IMR-90 (cell line): ENCODE measurements at regions not wholly inside any gene's neighbourhood (a gene's known extent, or its start where the extent isn't known, plus 50 kb on each side); places are given as distances from the start of the nearest gene placed in this dataset.

Experiments used
- CEBPB ChIP-seq: IDR thresholded peaks from 2 replicates; pipeline ENCODE4 v1.6.1; 2012; ENCODE audit warnings: low read depth, low read length, improper control_type of control experiment
- CTCF ChIP-seq: conservative IDR thresholded peaks from 2 replicates; pipeline ENCODE4 v1.5.1; 2012; ENCODE audit warnings: mild to moderate bottlenecking, low read depth, low read length, improper control_type of control experiment
- MAZ ChIP-seq: IDR thresholded peaks from 2 replicates; pipeline ENCODE4 v1.6.1; 2012; ENCODE audit warnings: low read depth, mild to moderate bottlenecking, low read length, improper control_type of control experiment, moderate library complexity, borderline replicate concordance
- POLR2A ChIP-seq: IDR thresholded peaks from 2 replicates; pipeline ENCODE4 v1.6.1; 2012; ENCODE audit warnings: mild to moderate bottlenecking, low read depth, low read length

GRCh38 chr20:47865451-47865850 is 80.2 kb upstream of the SULF2 start:
- TF ChIP-seq CTCF (no peak), POLR2A (no peak), CEBPB (no peak), MAZ (no peak)
